NT2/D1 (cell line): ENCODE measurements at regions not wholly inside any gene's neighbourhood (a gene's known extent, or its start where the extent isn't known, plus 50 kb on each side); places are given as distances from the start of the nearest gene placed in this dataset.

Source experiments
- SUZ12 ChIP-seq: IDR thresholded peaks from 2 replicates; pipeline ENCODE4 v1.6.1; 2011; ENCODE audit not compliant: insufficient read length, insufficient read depth; ENCODE audit errors: extremely low read depth
- YY1 ChIP-seq: IDR thresholded peaks from 2 replicates; pipeline ENCODE4 v1.6.1; 2011; ENCODE audit not compliant: insufficient read length, insufficient read depth
- ZNF274 ChIP-seq: IDR thresholded peaks from 2 replicates; pipeline ENCODE4 v1.6.1; 2011; ENCODE audit warnings: mild to moderate bottlenecking, low read depth, low read length

DNA sequence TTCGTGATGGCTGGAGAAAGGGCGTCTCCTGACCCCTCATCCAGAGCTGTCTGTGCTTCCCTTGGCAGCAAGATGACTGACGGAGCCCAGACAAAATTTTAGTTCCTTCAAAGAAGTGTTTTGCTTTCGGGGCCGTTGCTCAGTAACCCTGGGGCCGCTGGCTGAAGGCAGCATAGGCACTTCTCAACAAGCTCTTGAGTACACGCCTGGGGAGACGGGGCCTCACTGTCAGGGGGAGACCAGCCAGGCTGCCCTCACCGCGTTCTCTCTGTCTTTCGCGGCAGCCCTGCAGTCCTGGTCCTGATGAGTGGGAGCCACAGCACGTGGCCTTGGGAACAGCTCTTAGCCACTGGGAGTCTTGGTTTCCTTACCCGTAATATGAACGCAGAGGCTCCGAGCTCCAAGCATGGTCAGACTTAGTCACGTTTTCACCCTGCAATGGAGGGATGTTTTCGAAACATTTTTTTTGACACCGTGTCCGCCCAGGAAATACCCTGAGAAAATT, 86.0 kb downstream of the IRF8 start:
- TF ChIP-seq YY1 (no peak), ZNF274 (no peak), SUZ12 (no peak)
